Stimulated activated CD8-positive, alpha-beta memory T cell treated with anti-CD3 and anti-CD28 coated beads, Interleukin-4, amount 100 ng/mL, for 4 hours (primary cell): ENCODE measurements at regions not wholly inside any gene's neighbourhood (a gene's known extent, or its start where the extent isn't known, plus 50 kb on each side); places are given as distances from the start of the nearest gene placed in this dataset.

Experiments used
- DNase-seq, 2 donors: peaks; one replicate each; pipeline ENCODE4 v3.0.0-alpha.2; 2020; ENCODE audit warnings: low read depth in 2 of 2, low spot score in 1 of 2

DNA sequence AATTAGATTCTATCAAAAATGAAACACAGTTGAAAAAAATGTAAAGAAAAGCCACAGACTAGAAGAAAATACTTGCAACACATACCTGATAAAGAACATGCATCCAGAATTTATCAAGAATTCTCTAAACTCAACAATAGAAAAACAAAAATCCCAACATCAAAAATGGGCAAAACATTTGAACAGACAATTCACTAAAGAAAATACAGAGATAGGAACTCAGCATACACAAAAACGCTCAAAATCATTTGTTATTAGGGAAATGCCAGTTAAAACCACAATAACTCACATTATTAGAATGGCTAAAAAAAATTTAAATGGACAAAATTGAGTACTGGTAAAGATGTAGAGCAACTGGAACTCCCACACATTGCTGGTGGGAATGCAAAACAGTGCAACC is 311.0 kb upstream of the PRDM1 start:
- no peak for DNase-seq

DNA sequence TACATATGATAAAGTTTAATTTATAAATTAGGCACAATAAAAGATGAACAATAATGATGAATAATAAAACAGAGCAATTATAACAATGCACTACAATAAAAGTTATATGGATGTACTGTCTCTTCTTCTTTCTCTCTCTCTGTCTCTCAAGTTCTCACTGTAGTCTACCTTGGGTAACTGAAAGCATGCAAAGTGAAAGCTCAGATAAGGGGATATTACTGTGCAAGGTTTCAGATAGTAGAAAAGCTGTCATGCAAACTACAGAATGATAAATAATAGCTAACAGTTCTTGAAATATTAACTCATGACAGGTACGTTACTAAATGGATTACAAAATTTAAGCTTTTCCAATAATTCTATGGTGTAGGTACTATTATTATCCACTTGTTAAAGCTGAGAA is 311.9 kb upstream of the PRDM1 start:
- no peak for DNase-seq

DNA sequence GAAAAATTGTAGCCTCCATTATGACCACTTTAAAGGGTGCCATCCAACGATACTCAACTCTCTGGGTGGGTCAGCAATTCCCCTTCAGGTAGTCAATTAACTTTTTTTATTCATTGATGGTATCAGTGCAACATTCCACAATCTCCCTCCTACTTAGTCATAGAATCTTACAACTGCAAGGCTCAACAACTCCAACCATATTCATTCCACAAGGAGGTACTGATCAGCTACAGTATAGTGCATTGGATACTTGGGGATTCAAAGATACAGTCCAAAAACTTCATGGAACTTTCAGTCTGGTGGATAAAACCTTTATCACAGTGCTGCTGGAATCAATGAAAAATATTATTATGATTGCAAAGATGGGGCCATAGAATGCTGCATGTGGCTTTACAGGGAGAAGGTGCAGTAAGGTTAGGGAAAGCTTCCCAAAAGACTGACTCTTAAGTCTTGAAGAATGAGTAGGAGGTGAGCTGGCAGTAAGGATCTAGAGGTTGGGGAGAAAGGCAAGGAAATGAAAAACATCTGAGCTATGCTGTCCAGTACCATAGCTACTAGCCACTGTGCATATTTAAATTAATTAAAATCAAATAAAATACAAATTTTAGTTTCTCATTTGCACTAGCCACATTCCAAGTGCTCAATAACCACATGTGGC is 314.7 kb upstream of the PRDM1 start:
- no peak for DNase-seq

DNA sequence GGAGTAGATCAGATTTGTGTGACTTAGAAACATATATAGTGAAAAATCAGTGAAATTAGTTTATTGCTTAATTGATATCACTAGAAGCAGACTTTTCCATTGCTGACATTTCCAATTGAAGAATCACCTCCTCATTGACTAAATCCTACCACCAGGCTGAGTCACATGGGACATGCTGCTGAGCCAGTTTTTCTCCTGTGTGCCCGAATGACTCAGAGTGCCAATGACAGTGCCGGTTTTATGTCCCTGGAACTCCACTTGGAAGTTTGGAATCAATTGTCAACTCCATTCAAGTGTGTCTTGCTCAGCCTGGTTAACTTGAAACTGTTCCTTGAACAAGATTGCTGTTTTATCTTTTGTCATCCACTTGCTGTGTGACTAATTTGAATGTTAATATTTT is 316.1 kb upstream of the PRDM1 start:
- DNase-seq: no peak

DNA sequence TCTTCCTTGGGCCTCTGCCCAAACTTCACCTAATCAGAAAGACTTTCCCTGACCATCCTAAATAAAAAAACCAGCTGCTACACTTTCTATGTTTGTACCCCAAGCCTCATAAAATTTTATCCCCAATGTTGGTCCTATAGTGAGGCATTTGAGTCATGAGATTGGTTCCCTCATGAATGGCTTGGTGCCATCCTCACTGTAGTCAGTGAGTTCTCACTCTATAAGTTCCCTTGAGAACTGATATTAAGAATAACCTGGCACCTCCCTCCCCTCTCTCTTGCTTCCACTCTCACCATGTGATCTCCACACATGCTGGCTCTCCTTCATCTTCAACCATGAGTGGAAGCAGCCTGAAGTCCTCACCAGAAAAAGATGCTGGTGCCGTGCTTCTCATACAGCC is 316.9 kb upstream of the PRDM1 start:
- DNase-seq: no peak

DNA sequence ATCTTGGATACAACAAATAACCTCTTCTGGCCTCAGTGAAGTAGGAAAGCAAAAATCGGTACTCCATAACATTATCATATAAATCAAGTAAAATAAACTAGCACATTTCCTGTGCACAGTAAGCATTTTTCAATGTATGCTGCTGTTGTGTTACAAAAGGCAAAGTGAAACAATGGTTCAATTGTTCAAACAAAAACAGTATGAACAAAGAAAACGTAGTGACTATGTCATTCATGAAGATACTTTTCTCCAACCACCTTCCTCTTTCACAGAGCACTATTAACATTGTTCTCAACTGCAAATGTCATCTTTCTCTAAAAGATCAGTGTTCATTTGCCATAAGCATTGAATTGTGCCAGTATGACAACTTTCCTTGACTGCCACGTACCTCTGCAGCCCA is 318.6 kb upstream of the PRDM1 start:
- DNase-seq: no peak

DNA sequence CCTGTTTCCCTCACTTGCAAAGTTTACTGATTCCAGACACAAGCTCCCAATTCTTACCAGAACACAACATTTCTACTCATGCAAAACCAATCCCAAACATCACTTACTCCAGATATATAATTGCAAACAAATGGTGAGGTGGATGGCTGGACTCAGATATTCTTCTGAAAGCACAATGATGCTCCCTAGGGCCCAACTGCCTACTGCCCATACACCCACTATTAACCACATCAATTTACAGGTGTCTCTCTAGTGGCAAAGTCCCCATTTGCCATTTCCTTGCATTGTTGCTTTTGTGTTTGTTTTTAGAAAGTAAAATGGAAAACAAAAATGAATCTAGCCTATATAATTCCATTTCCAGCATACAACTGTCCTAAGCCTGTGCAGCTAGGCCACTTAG is 320.9 kb upstream of the PRDM1 start:
- no peak for DNase-seq

DNA sequence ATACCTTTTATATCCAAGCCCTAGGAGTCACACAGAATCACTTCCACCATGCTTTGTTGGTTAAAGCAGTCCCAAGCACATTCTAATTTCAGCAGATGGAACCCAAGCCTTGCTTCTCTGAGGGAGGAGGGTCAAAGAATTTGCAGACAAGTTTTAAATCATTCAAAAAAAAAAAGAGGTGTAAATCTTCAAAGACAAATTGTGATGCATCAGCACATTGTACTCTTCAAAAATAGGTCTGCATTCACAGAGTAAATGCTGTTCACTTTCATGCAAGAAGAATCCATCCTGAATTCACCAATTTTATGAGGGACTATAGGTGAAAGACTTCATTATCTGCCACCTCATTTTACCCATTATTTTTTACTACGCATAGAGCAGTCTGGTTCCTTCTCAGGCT is 321.8 kb upstream of the PRDM1 start:
- DNase-seq: no peak

DNA sequence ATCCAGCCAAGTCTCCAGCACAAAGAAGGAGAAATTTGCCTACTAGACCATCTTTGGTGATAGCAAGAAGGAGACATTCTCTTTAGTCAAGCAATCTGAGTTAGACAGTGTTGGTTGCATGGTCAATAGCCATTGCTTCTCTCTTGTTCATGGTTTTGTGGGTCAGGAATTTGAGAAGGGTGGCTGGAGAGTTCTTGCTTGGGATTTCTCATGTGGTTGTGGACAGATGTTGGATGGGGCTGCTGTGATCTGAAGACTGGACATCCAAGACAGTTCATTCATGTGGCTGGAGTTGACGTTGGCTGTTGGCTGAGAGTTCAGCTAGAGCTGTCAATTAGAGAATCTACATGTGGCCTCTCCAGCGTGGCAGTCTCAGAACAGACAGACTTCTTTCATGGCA is 322.3 kb upstream of the PRDM1 start:
- DNase-seq: no peak

DNA sequence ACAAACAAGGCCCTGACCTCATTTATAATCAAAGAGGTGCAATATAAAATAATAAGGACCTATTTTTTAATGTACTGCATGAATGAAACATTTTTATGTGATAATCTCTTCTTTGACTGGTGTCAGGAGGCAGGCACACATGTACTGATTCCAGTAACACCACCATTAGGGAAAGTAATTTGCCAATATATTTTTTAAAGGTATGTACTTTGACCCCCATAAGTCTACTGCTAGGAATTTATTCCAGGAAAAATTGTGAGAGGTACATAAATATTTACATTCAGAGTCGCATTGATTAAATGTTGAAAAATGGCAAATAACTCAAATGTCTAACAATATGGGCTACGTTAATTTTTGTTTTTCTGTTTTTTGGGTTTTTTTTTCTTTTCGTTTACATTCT is 325.4 kb upstream of the PRDM1 start:
- no peak for DNase-seq

DNA sequence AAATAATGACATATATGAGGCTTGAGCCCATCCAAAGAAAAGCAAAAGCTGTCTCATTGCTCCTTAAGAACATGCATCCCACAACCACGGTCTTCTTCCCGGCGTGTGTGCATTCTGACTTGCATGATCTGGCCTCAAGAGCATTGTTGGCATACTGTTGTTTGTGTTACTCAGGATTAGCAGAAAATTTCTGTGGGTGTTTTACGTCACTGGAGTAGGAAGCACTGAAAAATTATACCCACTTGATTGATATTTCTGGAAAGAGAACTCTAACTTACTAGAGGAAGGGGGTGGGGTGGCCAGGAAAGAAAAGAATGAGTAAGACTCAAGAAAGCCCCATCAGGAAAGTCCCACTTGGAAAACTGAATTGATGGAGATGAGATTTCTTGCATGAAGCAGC is 326.2 kb upstream of the PRDM1 start:
- DNase-seq: no peak

DNA sequence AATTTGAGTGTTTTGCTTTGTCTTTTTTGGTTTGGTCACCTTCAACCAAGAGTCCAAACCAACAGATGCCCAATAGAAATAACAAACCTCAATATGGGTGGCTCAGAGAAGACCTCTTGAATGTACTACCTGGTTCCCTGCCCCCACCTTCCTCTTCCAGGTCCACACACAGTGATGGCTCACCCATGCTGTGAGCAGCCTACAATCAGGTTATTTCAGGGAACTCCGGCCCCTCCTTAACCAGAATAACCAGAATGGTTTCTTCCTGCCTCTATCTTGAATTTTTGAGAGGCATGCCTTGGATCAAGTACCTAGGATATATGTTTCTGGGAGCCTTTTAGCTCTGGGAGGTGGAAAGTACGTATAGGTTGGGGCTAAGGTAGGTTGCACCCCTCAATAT is 327.1 kb upstream of the PRDM1 start:
- DNase-seq: no peak

DNA sequence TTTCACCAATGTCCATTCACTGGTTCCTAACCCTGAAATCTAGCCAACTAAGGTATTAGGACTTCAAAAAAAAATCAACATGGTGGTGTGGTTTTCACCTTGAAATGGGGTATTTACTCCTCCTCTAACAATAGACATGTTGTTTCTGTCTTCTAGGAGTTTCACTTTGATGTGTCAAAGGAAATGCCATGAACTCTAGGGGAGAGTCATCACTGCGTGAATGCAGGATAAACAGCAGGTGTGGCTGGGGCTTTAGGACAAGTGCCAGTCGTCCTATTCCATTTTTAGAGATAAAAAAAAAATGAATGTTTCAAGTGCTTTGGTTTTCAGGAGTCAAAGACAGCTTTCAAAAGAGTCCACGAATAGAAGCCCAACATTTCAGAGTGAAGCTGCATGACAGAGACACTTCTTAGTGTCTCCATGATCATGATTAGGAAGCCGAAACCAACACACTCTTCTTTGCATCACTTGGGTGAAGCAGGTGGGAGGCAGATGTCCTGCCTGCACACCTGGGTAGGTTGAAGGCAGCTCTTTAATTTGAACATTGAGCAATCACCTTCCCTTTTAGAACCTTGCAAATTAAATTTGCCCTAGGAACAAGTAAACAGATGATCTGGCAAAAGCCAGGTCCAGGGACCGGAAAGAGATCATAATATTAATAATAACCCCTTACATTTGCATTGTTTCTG is 328.5 kb upstream of the PRDM1 start:
- DNase-seq: no peak

DNA sequence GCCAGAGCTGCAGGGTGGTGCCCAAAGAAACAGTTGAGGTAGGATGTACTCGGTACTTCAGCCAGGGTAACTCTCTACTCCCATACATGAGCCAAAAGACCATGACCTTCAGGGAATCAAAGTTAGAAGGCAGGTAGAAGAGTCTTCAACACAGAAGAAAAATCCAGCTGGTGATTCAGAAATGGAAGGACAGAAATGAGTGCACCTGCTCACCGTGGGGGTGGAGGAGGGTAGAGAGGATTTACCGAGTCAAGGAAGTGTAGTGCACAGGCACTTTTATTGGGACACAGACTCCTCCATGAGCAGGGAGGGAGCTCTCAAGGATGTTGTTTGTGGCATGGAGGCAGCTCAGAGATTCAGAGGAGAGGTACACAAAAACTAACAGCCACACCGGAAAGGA is 330.3 kb upstream of the PRDM1 start:
- DNase-seq: no peak

DNA sequence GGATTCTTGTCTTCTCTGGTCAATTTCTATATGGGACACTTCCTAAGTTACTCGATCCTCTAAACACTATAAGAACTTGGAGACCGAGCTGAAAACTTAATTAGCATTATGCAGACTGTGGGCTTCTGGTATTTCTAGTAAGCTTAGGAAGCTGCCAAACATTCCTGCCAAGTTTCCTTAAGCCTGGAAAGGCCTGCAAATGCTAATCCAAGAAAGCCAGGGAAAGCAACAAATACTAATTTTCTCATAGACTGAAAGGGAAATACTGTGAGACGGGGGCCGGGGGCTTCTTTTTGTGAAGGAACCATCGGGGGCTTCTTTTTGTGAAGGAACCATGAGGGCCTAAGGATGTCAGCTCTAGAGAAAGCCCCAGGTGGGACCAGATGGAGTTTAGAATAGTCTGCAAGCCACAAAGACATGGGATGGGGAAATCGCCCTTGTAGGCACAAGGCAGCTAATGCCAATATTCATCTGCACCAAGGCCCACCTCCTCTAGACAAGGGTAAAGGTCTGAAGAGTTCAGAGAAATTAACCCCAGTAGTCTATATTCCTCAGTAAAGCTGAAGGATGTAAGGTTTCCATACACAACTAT is 332.4 kb upstream of the PRDM1 start:
- DNase-seq: no peak

DNA sequence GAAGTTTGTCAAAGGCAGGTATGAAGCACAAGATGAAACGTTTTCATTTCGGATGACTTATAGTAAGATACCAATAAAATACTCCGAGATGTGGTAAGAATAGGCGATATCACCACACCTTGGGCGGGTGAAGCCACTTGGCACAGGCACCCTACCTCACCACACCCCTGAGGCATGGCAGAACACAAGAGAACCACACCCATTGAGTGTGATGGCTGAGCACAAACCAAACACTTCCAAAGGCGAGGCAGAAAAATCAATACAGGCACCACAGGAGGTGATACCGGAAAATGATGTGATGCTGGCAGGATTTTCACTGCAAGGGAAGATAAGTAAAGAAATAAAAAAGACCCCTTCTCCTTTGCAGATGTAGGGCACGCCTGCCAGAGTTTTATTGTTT is 332.9 kb upstream of the PRDM1 start:
- no peak for DNase-seq

DNA sequence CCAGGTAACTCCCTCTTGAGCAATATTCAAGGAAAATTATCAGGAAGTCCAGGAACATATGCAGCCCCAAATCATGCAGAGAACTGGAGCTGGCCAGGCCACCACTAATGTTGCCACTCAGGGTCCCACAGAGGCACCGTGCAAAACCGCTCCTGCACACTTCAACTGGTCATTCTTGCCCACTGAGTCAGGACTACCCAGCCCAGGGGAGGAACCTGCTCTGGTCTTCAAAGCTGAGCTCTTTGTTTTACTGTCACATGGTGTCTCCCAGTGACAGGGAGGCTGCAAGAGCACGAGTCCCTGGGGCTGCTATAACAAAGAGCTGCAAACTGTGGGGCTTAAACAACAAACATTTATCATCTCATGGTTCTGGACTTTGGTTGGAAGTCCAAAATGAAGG is 336.0 kb upstream of the PRDM1 start:
- DNase-seq: no peak

DNA sequence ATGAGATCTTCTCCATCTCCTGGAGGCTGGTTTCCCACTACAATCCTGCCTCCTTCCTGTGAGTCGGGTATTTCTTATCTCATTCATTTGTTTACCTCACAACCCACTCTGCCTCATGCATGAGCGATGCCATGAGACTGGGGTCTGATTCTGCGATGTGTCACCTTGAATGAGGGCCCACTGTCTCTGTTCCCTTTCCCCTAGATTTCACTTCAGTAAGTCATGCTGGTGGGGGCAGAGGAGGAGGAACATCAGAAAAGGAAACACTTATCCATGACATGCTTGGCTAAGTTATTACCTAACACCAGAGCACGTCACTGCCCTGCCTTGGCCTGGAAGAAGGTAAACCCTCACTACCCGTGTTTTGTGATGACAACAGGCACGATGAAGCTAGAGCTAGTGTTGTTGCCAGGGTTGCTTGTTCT is 337.4 kb upstream of the PRDM1 start:
- no peak for DNase-seq

DNA sequence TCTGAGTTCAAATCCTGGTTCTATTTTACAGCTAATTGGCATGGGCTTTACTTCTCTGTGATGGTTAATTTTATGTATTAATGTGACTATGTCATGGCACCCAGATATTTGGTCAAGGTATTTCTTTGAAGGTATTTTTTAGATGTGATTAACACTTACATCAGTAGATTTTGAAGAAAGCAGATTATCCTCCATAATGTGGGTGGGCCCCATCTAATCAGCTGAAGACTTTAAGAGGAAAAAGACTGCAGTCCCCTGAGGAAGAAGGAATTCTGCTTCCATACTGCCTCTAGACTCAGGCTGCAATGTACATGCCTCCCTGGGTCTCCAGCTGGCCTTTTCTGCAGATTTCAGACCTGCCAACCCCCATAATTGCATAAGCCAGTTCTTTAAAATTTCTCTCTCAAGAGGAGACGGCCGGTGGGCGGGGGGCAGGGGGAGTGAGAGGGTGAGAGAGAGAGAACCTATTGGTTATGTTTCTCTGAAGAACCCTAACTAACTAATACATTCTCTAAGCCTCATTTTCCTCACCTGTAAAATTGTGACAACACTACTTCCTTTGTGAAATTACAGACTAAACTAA is 338.2 kb upstream of the PRDM1 start:
- DNase-seq: no peak

DNA sequence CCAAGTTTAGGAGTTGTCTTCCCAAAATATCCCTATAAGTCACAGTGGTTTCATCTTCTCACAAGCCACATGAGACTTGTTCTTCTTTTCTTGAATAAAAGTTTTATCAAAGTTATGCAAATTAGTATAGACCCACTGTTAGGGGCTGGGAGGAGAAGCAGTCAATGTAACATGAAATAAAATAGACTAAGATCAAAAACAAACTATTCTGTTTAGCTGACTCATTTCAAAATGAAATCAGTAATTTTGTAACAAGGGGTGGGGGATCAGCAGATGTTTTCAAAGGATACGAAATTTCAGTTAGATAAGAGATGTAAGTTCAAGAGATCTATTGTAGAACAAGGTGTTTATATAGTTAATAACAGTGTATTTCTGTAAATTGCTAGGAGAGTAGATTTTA is 339.6 kb upstream of the PRDM1 start:
- DNase-seq: no peak

DNA sequence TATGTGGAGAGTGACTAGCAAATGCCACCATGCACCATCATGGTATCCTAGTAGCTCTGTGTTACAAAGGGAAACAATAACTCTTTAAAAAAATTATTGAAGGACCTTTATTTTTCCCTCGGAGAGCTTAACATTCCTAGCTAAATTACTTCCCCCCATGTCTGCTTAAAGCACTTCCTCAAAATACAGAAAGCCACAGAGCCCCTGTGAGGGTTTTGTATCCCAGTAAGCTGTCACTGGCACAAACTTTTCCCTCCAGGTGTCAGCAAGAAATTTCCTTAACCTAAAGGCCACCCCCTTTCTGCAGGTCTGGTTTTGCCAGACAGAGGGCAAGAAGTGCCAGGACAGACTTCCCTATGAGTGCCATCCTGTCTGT is 340.0 kb upstream of the PRDM1 start:
- DNase-seq: no peak

DNA sequence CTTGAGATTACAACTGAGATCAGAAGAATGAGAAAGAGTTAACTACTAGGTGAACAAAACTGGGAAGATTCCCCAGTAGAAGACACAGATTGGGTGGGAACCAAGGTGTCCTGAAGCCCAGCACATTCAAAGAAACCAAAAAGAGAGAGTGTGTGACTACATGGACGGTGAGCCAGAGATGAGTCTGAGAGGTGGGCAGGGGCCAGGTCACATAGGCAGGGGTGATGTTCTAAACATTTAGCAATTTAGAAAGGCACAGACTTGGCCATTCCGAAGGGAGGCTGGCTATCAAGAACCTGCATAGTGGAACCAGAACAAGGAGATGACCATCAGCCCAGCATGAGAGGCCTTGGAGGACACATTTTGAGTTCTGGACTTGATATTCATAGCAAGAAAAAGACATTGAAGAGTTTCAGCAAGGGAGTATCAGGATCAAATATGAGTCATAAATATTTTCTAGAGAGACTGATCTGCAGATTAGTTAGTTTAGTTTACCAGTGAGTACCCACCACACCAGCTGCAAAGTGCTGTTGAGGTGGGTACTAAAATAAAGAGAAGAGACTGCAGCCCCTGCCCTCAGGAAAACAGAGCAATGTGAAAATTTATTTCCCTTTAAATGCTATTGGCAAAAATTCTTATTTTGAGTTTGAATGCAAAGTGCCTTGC is 340.5 kb upstream of the PRDM1 start:
- DNase-seq: no peak
